GM21723 (cell line): ENCODE measurements at regions not wholly inside any gene's neighbourhood (a gene's known extent, or its start where the extent isn't known, plus 50 kb on each side); places are given as distances from the start of the nearest gene placed in this dataset.

Experiments
- ATAC-seq: cut with Tn5 transposase; IDR thresholded peaks from one replicate; pipeline ENCODE4 v1.9.1; 2021; ENCODE audit warnings: mild to moderate bottlenecking, moderate library complexity; ENCODE audit not compliant: unreplicated experiment

GRCh38 chr15:97528238-97528637 lies 432.3 kb upstream of the ARRDC4 start:
- ATAC-seq = no peak

GRCh38 chr15:97545799-97546198 lies 414.7 kb upstream of the ARRDC4 start:
- no peak for ATAC-seq

DNA sequence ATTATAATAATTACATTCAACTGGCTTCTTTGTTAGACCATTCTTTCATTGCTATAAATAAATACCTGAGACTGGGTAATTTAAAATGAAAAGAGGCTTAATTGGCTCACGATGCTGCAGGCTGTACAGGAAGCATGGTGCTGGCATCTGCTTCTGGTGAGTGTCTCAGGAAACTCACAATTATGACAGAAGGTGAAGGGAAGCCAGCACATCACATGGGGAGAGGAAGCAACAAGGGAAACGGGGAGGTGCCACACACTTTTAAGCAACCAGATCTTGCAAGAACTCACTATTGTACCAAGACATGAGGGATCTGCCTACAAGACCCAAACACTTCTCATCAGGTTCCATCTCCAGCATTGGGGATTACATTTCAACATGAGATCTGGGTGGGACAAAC lies 413.1 kb upstream of the ARRDC4 start:
- no peak for ATAC-seq

- no peak for ATAC-seq
Observed at GRCh38 chr15:97561529-97561928, 399.0 kb upstream of the ARRDC4 start.

DNA sequence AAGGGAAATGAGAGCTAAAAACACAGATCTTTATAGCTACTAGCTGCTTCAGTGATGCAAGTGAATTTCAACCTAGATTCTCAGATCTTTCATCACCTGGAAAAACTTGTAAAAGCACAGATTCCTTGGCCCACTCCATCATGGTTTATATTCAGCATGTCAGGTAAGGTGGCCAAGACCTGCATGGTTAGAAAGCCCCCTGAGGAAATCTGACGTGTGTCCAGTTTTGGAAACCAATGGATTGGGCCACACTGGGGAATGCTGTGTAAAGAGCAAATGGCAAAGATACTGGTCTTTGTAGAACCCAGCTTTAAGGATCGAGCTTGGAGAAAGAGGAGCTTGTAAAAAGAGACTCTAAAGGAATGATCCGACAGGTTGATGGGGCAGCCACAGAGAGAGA lies 397.0 kb upstream of the ARRDC4 start:
- ATAC-seq = no peak

DNA sequence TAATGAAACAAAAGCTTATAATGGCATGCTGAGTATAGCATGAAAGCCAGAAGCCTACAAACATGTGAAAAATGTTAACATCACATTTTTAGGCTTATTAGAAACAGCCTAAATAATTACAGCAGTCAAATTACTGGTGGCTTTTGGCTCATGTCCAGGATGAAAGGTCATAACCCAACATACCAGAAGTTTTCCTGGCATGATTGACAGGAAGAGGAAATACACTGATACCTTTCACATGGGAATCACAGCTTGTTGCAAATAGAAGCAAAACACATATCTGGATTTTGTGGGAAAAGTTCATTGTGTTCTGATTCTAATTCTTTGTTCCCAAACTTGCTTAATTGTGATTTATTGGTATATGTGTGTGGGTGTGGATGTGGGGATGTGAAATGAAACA lies 393.5 kb upstream of the ARRDC4 start:
- ATAC-seq = no peak

DNA sequence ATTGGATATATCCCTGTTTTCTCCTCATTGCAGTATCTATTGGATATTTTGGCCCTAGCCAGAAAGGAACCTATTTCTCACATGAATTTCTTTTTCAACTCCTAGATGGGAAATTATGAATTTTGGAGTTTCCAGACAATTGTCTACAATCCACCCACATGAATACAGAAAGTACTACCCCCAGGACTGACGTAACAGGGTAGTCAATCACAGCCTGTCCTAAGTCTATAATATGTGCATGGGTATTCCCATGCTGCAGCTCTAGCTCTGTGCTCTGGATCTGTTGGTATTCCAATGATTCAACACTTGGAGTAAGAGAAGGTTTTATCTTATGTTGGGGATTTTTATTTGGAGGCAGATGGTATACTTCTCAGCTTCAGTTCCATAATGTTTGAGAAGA lies 393.1 kb upstream of the ARRDC4 start:
- ATAC-seq = no peak

- no peak for ATAC-seq
Observed at GRCh38 chr15:97576929-97577645, 383.4 kb upstream of the ARRDC4 start.

GRCh38 chr15:97585408-97585807 lies 375.1 kb upstream of the ARRDC4 start:
- no peak for ATAC-seq

DNA sequence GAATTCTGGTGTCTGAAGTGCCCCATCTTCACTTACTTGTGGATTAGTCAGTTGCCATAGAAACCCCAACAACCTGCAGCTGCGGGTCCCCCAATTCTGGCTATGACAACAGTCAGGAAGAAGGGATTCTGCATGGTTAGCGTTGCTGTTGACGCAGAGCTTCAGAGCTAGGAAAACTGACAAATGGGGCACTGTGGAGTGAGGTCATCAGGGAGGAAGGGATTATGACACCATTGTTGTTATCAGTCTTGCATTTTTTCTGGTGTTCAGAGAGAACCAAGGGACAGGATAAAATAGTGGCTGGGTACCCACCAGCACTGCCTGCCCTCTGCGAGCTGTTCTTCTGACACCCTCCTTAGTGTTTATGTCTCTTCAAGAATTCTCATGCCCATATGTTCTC lies 367.7 kb upstream of the ARRDC4 start:
- no peak for ATAC-seq

DNA sequence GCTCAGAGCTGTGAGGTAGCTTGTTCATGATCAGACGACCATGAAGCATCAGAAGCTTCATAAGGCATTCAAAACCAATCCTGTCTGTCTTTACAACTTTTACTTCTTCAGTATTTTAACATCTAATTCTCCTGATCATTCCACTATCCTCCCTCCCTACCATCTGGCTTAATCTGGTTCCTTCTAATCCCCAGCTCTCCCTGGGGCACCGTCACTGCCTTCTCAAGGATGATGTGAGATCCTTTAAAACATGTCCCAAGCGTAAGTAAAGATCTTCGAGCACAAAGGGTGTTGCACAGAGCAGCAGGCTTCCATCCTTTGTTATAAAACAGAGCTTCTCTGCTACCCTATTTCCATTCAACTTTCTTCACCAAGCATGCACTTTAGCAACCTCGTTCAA lies 362.7 kb upstream of the ARRDC4 start:
- ATAC-seq = no peak

GRCh38 chr15:97598353-97598798 lies 362.1 kb upstream of the ARRDC4 start:
- ATAC-seq = no peak

DNA sequence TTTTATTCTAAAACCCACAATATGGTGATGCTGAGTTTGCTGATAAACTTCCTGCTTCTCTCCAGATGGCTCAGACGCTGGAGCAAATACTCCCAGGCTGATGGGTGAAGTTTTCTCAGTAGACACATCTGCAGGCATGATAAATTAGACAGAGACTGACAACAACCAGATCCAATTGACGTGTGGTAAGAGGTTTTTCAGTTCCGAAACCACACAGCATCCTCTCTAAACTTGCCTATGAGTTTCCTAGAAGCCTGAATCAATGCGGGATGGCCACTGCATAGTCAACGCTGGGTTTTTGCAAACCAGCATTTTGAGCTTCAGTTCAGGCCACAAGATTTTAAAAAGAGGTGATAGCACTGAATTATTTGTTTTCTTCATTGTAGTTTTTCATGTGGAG lies 360.3 kb upstream of the ARRDC4 start:
- ATAC-seq = no peak

GRCh38 chr15:97604677-97605076 lies 355.8 kb upstream of the ARRDC4 start:
- ATAC-seq = no peak

GRCh38 chr15:97615114-97615513 lies 345.4 kb upstream of the ARRDC4 start:
- no peak for ATAC-seq

GRCh38 chr15:97623091-97623661 lies 337.3 kb upstream of the ARRDC4 start:
- ATAC-seq = no peak

- no peak for ATAC-seq
Observed at GRCh38 chr15:97627634-97628033, 332.9 kb upstream of the ARRDC4 start.

- no peak for ATAC-seq
Observed at GRCh38 chr15:97645758-97646157, 314.7 kb upstream of the ARRDC4 start.

DNA sequence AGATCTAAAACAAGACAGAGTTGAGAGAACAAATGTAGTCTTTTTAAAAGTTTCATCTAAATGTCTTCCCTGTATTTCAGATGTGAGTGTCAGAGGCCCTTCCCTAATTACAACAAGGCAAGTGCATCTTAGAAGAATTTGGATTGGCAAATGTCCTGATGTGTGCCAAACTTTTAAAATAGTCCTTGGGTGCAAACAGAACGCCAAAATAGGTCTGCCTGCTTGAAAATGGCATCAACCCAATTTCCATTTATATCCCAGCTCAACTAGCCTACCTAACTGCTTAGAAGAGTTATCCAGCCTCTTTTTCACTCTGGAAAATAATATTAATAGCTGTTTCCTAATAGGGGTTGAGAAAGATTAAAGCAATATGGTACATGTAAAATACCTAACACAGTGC lies 311.8 kb upstream of the ARRDC4 start:
- no peak for ATAC-seq

DNA sequence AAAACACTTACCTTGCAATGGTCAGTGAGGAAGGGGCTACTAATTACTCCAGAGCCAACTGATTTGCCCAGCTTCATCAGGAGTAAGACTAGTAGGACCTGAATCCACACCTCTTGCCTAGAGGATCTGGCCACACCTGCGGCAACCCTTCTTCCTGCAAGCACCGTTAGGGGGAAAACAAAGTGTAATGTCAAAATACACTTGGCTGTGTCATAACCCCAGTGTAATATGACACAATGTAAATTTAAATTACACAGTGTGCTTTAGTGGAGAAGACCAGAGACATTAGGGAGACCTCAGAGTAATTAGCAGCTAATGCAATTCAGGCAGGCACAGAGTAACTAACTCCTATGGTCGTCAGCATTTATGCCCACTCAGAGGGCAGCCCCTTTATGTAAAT lies 308.5 kb upstream of the ARRDC4 start:
- ATAC-seq = no peak

- no peak for ATAC-seq
Observed at GRCh38 chr15:97652700-97653167, 307.8 kb upstream of the ARRDC4 start.

- ATAC-seq = no peak
Observed at GRCh38 chr15:97653896-97654295, 306.6 kb upstream of the ARRDC4 start.
